ENCODE measurements at regions not wholly inside any gene's neighbourhood (a gene's known extent, or its start where the extent isn't known, plus 50 kb on each side); places are given as distances from the start of the nearest gene placed in this dataset.

- TF ChIP-seq CTCF (IDR thresholded peaks at IDR 0.05) = no peak
- TF ChIP-seq POLR2A (IDR thresholded peaks at IDR 0.05) = no peak
- TF ChIP-seq EP300 (IDR thresholded peaks at IDR 0.05) = no peak
Measured at GRCh38 chr2:95702471-95702870, 110.7 kb downstream of the TRIM43 start.
